ENCODE measurements at regions not wholly inside any gene's neighbourhood (a gene's known extent, or its start where the extent isn't known, plus 50 kb on each side); places are given as distances from the start of the nearest gene placed in this dataset.

DNA sequence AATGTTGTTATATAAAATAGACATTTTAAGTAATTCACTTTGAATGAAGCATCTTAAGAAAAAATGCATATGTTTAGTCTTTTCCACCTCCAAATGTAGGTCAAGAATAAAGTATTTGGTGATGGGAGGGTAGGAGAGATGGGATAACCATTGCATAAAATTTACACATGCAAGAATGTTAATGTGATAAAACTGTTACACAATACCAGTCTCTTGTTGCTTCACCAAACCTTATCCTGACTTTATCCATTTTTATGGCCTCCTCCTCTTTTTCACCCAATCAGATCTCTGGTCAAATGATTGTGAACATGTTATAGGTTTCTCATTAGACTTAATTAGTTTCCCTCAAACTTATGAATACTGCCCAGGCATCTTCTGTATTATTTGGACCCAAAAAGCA, 994.5 kb upstream of the FLRT2 start:
- TF ChIP-seq, protein P1, sequence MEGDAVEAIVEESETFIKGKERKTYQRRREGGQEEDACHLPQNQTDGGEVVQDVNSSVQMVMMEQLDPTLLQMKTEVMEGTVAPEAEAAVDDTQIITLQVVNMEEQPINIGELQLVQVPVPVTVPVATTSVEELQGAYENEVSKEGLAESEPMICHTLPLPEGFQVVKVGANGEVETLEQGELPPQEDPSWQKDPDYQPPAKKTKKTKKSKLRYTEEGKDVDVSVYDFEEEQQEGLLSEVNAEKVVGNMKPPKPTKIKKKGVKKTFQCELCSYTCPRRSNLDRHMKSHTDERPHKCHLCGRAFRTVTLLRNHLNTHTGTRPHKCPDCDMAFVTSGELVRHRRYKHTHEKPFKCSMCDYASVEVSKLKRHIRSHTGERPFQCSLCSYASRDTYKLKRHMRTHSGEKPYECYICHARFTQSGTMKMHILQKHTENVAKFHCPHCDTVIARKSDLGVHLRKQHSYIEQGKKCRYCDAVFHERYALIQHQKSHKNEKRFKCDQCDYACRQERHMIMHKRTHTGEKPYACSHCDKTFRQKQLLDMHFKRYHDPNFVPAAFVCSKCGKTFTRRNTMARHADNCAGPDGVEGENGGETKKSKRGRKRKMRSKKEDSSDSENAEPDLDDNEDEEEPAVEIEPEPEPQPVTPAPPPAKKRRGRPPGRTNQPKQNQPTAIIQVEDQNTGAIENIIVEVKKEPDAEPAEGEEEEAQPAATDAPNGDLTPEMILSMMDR (IDR thresholded peaks at IDR 0.05; ENCODE audit: borderline replicate concordance, control extremely low read depth, extremely low read depth, insufficient read depth, missing control alignments) = no peak
- DNase-seq (ENCODE audit: low spot score) = no peak
- in situ Hi-C loops (cut with MboI; ENCODE audit: low sequenced_read_pairs, unreplicated experiment) = no loop called here

DNA sequence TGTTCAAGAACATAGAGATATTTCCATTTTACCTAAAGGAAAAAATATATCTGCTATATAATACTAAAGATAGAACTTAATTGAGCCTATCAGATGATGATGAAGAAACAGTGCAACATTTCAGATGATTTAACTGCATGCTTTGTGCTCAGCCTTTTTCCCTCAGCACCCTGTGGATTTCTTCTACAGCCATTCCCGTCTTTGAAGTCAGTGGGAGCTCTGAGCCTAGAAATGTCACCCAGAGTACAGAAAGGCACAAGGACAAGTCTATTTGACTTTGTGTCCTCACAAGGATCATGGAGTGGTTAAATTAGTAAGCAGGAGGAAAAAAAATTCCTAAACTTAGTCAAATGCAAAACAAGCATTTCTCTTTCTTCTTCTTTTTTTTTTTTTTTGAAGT, 994.0 kb upstream of the FLRT2 start:
- DNase-seq (ENCODE audit: low spot score) = no peak
- in situ Hi-C loops (cut with MboI; ENCODE audit: low sequenced_read_pairs, unreplicated experiment) = no loop called here
- TF ChIP-seq, protein P1 (IDR thresholded peaks at IDR 0.05; ENCODE audit: borderline replicate concordance, control extremely low read depth, extremely low read depth, insufficient read depth, missing control alignments) = no peak

DNA sequence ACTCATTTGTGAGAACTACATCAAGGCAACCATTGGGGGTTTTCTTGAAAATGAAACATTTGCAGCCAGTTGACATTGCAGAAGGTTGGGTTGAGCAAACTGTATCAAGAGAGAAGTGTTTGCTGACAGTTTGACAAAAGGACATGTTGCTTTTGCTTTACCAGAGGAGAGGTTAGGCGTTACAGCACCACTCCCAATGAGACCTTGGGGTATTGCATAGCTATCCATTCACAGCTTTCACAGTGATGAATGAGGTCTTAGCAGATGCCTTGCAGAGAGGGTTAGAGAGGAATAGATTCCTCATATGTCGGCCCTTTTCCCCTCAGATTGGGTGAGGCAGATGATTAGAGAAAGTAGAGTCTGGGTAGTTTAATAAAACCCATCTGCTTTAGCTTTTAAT, 988.9 kb upstream of the FLRT2 start:
- in situ Hi-C loops (cut with MboI; ENCODE audit: low sequenced_read_pairs, unreplicated experiment) = no loop called here
- no peak for DNase-seq (ENCODE audit: low spot score)
- TF ChIP-seq, protein P1 (IDR thresholded peaks at IDR 0.05; ENCODE audit: borderline replicate concordance, control extremely low read depth, extremely low read depth, insufficient read depth, missing control alignments) = no peak

DNA sequence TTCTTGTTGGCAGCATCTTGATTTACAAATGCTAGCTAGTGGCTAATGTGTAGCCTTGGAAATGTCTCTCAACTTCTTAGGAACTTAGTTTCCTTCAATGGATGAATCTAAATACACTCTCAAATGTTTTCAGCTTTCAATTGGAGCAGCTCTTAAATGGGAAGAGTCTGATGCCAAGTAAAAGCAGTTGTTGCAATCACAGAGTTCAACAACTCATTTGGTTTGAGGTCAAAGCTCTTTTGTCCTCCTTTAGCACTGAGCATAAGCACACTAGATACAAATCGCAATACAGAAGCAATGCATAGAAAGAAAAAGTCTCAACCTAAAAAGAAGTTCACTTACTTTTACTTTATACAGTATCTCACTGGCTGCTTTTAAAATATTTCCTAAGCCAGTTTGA, 986.1 kb upstream of the FLRT2 start:
- in situ Hi-C loops (cut with MboI; ENCODE audit: low sequenced_read_pairs, unreplicated experiment) = no loop called here
- TF ChIP-seq, protein P1 (IDR thresholded peaks at IDR 0.05; ENCODE audit: borderline replicate concordance, control extremely low read depth, extremely low read depth, insufficient read depth, missing control alignments) = no peak
- no peak for DNase-seq (ENCODE audit: low spot score)

DNA sequence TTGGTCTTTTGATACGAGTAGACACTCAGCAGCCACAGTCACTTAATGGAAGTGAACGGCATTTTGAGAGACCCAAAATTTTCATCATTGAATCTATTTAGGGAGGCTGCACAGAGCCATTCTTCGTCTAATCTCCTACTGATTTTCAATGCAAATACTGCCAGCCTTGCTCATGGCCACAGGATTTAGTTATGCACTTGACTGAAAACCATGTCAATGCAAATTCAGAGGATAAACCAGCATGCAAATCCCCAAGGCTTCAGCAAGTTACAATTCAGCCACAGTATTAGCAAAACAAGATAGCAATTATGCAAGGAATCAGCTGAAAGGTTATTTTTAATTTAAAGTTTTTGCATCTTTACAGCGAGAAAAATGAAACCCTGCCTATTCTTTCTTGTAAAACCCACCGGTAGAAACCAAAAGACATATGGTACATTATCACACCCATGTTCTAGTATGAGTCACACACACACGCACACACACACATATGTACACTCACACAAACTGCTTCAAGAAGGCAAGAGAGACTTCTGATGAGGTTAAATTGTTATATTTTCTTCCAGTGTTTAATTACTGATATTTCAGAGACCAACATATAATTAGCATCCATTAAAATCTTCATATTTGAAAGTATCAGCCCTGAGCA, 985.3 kb upstream of the FLRT2 start:
- TF ChIP-seq, protein P1 (IDR thresholded peaks at IDR 0.05; ENCODE audit: borderline replicate concordance, control extremely low read depth, extremely low read depth, insufficient read depth, missing control alignments) = no peak
- in situ Hi-C loops (cut with MboI; ENCODE audit: low sequenced_read_pairs, unreplicated experiment) = no loop called here
- no peak for DNase-seq (ENCODE audit: low spot score)

DNA sequence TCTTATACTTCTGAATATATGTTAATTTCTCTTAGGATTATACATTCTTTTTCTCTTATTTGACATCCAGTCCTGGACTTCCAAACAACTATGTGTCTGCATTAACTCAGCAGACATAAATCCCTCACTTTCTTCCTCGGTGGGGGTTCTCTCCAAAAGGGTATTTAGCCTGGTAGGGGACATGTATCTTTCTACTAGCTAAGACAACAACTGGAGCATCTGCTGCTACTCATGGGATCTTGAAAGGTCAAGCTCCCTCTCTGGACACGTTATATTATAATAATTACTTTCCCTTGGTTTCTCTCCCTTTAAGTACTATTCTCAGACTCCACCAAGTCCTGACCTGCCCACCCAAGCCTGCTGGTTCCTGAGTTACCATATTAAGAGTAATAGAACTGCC, 983.7 kb upstream of the FLRT2 start:
- DNase-seq (ENCODE audit: low spot score) = no peak
- TF ChIP-seq, protein P1 (IDR thresholded peaks at IDR 0.05; ENCODE audit: borderline replicate concordance, control extremely low read depth, extremely low read depth, insufficient read depth, missing control alignments) = no peak
- in situ Hi-C loops (cut with MboI; ENCODE audit: low sequenced_read_pairs, unreplicated experiment) = no loop called here

All from GM13976 (cell line).